Fibroblast of the conjunctiva (primary cell): ENCODE measurements at regions not wholly inside any gene's neighbourhood (a gene's known extent, or its start where the extent isn't known, plus 50 kb on each side); places are given as distances from the start of the nearest gene placed in this dataset.

Experiments used
- DNase-seq: peaks from one replicate; pipeline ENCODE4 v3.0.0-alpha.2; 2010; ENCODE audit warnings: low read depth

GRCh38 chr3:41104147-41104546 is 95.2 kb upstream of the CTNNB1 start:
- DNase-seq: no peak

GRCh38 chr3:41106691-41107090 is 92.6 kb upstream of the CTNNB1 start:
- no peak for DNase-seq

DNA sequence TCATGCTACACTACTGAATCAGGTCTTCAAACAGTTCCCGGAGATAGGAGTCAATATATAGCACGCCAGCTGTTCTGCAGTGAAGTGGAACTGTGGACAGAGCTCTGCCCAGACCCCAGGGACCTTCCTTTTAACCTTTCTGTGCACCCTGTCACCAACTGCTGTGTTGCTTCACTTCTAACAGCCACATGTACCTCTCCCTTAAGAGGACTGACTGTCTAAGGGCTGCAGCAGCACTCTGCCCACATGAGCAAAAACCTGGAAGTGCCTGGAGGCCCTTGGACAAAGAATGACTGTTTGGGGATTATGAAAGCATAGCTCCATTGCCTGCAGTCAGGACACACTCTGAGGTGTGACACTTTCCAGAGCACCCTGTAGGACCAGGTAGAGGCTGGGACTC is 88.3 kb upstream of the CTNNB1 start:
- DNase-seq: no peak

DNA sequence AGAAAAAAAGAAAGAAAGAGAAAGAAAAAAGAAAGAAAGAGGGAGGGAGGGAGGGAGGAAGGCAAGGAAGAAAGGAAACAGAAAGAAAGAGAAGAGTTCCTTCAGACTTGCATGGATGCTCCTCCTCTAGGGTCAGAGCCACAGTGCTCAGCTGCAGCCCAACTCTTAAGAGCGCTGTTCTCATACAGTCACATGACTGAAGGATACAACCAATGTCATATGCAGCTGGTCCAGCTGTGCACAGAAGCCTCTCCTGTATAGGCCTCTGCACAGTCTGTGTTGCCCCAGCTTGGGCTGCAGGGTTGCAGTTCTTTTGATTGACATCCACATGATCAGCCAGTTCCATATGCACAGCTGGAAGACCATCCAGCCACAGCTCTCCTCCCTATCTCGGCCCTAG is 86.8 kb upstream of the CTNNB1 start:
- no peak for DNase-seq

GRCh38 chr3:41115069-41115468 is 84.2 kb upstream of the CTNNB1 start:
- DNase-seq: no peak

DNA sequence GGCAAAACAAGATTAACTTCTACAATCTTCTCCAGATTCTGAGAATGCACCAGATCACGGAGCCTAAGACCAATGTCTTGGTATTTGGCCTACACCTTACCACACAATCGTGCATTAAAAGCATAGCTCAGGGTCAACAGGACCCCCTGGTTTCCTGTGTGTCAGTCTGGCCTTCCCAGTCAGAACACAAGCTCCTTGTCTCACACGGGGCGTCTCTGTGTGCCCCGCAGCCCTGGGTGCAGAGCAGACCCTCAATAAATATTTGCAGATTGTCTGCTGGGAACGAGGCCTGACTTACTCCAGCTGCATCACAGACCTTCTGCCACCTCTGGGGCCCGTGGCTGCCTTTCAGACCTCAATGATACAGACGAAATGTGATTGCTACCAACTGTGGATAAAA is 82.5 kb upstream of the CTNNB1 start:
- DNase-seq: no peak

GRCh38 chr3:41117398-41117870 is 81.9 kb upstream of the CTNNB1 start:
- DNase-seq: peak; percentile 30

- DNase-seq: no peak
These were observed 80.6 kb upstream of the CTNNB1 start for GRCh38 chr3:41118461-41119390.

DNA sequence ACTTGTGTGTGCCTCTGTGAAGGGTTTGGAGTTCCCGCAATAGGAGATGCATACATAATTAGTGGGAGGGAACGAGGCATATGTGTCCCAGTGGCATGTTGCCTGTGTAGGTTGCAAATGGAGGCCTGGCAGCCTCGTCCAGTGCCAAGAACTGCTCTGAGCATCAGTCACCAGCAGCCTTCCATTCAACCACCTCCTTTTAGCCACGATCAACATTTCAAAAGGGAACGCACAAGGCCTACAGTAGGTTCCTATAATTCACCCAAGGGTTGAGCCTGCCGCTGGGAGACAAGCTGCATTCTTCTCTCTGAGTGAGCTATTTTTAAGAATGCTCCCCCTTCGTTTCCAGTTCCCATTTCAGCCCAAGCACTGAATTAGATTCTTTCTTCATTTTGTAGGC is 78.8 kb upstream of the CTNNB1 start:
- DNase-seq: no peak

DNA sequence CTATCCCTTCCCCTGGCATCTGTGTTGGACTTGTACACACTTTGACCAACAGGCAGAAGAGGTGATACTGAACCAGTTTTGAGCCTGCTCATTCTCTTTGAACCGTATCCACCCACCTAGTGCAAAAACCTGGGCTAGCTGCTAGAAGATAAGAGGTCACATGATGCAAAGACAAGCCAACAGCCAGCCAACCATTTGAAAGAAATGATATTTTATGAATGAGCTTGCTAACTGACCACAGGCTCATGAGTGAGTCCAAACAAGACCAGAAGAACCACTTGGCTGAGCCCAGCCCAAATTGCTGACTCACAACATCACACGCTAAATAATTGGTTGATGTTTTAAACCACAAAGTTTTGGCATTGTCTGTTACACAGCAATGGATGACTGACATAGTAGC is 74.0 kb upstream of the CTNNB1 start:
- DNase-seq: no peak

GRCh38 chr3:41126472-41126871 is 72.8 kb upstream of the CTNNB1 start:
- DNase-seq: no peak

DNA sequence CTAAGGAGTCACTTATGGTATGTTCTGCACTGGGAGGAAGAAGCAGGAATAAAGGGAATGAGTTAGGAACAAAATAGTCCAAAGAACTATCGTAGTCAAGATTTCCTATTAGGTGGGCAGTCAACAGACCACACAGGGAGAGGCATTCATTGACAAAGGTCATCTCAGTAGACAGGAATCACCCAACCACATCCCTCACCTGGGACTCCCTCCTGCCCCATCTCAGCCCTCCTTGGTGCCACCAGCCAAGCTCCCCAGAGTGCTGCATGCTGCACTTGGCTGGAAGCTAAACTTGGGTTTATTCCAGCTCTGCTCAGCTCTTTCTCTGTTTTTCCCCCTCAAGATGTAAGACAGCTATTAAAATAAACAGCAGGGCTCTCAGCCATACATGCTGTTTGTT is 72.3 kb upstream of the CTNNB1 start:
- no peak for DNase-seq

GRCh38 chr3:41127414-41127813 is 71.9 kb upstream of the CTNNB1 start:
- no peak for DNase-seq

GRCh38 chr3:41129731-41130130 is 69.6 kb upstream of the CTNNB1 start:
- no peak for DNase-seq

- DNase-seq: no peak
These were observed 68.1 kb upstream of the CTNNB1 start for GRCh38 chr3:41131224-41131623.

DNA sequence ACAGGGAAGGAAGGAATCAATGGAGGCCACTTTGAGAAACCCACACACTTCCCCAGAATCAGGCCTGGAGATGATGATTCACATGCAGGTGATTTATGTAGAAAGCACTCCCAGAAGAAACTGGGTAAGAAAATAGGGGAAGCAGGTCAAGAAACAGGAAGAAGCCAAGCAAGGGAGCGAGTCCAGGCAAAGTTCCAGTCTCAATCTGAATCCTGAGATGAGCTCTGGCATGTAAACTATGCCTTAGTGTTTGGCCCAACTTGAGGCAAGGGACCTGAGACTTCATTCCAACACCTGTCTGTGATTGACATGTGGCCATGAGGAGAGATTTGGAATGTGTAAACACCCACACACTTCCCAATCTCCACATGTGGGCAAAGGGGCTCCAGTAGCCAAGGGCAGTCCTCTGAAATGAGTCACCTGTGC is 61.6 kb upstream of the CTNNB1 start:
- no peak for DNase-seq

DNA sequence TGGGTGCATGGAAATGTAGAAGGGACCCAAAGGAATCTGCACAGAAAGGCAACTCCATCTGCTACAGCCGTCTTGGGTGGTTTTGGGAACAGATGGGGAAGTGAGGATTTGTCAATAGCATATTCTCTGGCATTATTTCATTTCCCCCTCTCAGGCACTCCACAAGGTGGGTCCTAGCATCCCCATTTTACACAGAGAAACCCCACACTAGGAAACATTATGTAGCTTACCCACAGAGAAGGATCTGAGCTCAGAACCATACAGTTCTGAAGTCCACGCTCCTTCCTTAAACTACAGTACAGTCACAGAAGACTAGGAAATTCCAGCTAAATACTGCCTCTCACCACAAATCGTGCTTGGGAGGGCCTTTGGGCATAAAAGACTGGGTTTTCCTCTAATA is 61.2 kb upstream of the CTNNB1 start:
- no peak for DNase-seq

GRCh38 chr3:41138601-41139000 is 60.7 kb upstream of the CTNNB1 start:
- no peak for DNase-seq

GRCh38 chr3:41140242-41140641 is 59.1 kb upstream of the CTNNB1 start:
- DNase-seq: no peak

- DNase-seq: no peak
These were observed 57.7 kb upstream of the CTNNB1 start for GRCh38 chr3:41141433-41142167.

- DNase-seq: no peak
These were observed 55.8 kb upstream of the CTNNB1 start for GRCh38 chr3:41143421-41144031.

GRCh38 chr3:41144631-41145030 is 54.7 kb upstream of the CTNNB1 start:
- no peak for DNase-seq

- DNase-seq: no peak
These were observed 50.8 kb upstream of the CTNNB1 start for GRCh38 chr3:41148478-41148877.
